ENCODE measurements at regions not wholly inside any gene's neighbourhood (a gene's known extent, or its start where the extent isn't known, plus 50 kb on each side); places are given as distances from the start of the nearest gene placed in this dataset.

- no peak overlapping the region for H3K4me3 ChIP-seq (ENCODE audit: control insufficient read depth, low read depth, low read length)
- DNase-seq (ENCODE audit: low read depth) = no peak
- no peak for TF ChIP-seq CTCF (IDR thresholded peaks at IDR 0.05; ENCODE audit: control insufficient read depth, insufficient read depth, low read depth, low read length, missing control alignments)
These were observed 192.3 kb downstream of the IGSF11 start for GRCh38 chr3:118842147-118842863.

- no peak overlapping the region for H3K4me3 ChIP-seq (ENCODE audit: control insufficient read depth, low read depth, low read length)
- no peak for TF ChIP-seq CTCF (IDR thresholded peaks at IDR 0.05; ENCODE audit: control insufficient read depth, insufficient read depth, low read depth, low read length, missing control alignments)
- no peak for DNase-seq (ENCODE audit: low read depth)
These were observed 188.5 kb downstream of the IGSF11 start for GRCh38 chr3:118846176-118846575.
